ENCODE measurements at regions not wholly inside any gene's neighbourhood (a gene's known extent, or its start where the extent isn't known, plus 50 kb on each side); places are given as distances from the start of the nearest gene placed in this dataset.
"Not testable (repeated sequence)": the region's sequence is repeated elsewhere in the genome, so short reads cannot be mapped to it uniquely, and the experiment has no call there.

- no peak for DNase-seq
- ChIA-PET CTCF (ENCODE audit: partially characterized antibody) (no interaction called here), POLR2A (ENCODE audit: partially characterized antibody) (no interaction called here)
- no peak overlapping the region for H3K4me3 ChIP-seq (ENCODE audit: low read length in 2 of 2)
- H3K36me3 Mint-ChIP-seq: no peaks in the 10 kb centered on the region
- no peak overlapping the region for H3K4me3 Mint-ChIP-seq
- H3K4me1 ChIP-seq (ENCODE audit: insufficient read depth, low read length): no peaks in the 10 kb centered on the region
- H3K36me3 ChIP-seq (ENCODE audit: insufficient read depth, low read length): no peaks in the 10 kb centered on the region
- H3K27me3 ChIP-seq (ENCODE audit: insufficient read depth, low read length): no peaks in the 10 kb centered on the region
- intact Hi-C loops (cut with micrococcal nuclease): no loop called here
- peaks cover 0 to 2% of the 10 kb centered on the region in 2 donors for H3K27me3 Mint-ChIP-seq
- H3K27ac ChIP-seq (ENCODE audit: low read depth, low read length): no peak overlapping the region
- peaks cover 0 to 8% (median 5%) of the 10 kb centered on the region in 8 donors for H3K9me3 Mint-ChIP-seq
- no peaks in the 10 kb centered on the region for H3K9me3 ChIP-seq (ENCODE audit: control insufficient read depth in 1 of 2, low read length in 2 of 2)
- H3K4me1 Mint-ChIP-seq: no peaks in the 10 kb centered on the region
- H3K27ac Mint-ChIP-seq: no peak overlapping the region
Measured at GRCh38 chr14:25375639-25376038, 325.7 kb upstream of the STXBP6 start.

- Mint-ChIP-seq H3K9me3 (peaks cover 0 to 25% (median 8%) of the 10 kb centered on the region in 8 donors), H3K27ac (no peak overlapping the region), H3K4me3 (no peak overlapping the region), H3K4me1 (no peaks in the 10 kb centered on the region), H3K27me3 (no peaks in the 10 kb centered on the region), H3K36me3 (no peaks in the 10 kb centered on the region)
- CTCF ChIA-PET (ENCODE audit: partially characterized antibody): no interaction called here
- Histone ChIP-seq H3K9me3 (ENCODE audit: control insufficient read depth in 1 of 2, low read length in 2 of 2) (no peaks in the 10 kb centered on the region), H3K27ac (ENCODE audit: low read depth, low read length) (no peak overlapping the region), H3K4me1 (ENCODE audit: insufficient read depth, low read length) (no peaks in the 10 kb centered on the region), H3K4me3 (ENCODE audit: low read length in 2 of 2) (no peak overlapping the region), H3K27me3 (ENCODE audit: insufficient read depth, low read length) (no peaks in the 10 kb centered on the region), H3K36me3 (ENCODE audit: insufficient read depth, low read length) (no peaks in the 10 kb centered on the region)
- POLR2A ChIA-PET (ENCODE audit: partially characterized antibody): no interaction called here
- no peak for DNase-seq
- intact Hi-C loops (cut with micrococcal nuclease): no loop called here
Measured at GRCh38 chr14:25371068-25371467, 321.1 kb upstream of the STXBP6 start.

DNA sequence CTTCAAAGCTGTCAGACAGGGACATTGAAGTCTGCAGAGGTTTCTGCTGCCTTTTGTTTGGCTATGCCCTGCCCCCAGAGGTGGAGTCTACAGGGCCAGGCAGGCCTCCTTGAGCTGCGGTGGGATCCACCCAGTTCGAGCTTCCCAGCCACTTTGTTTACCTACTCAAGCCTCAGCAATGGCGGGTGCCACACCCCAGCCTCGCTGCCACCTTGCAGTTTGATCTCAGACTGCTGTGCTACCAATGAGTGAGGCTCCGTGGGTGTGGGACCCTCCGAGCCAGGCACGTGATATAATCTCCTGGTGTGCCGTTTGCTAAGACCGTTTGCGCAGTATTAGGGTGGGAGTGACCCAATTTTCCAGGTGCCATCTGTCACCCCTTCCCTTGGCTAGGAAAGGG is 320.1 kb upstream of the STXBP6 start:
- H3K27me3 Mint-ChIP-seq; H3K4me3 Mint-ChIP-seq; H3K4me3 ChIP-seq (ENCODE audit: low read length in 2 of 2); CTCF ChIA-PET (ENCODE audit: partially characterized antibody); H3K36me3 ChIP-seq (ENCODE audit: insufficient read depth, low read length); H3K36me3 Mint-ChIP-seq; H3K4me1 ChIP-seq (ENCODE audit: insufficient read depth, low read length); H3K9me3 ChIP-seq (ENCODE audit: control insufficient read depth in 1 of 2, low read length in 2 of 2); intact Hi-C loops (cut with micrococcal nuclease); DNase-seq; H3K4me1 Mint-ChIP-seq; POLR2A ChIA-PET (ENCODE audit: partially characterized antibody); H3K27ac Mint-ChIP-seq; H3K27ac ChIP-seq (ENCODE audit: low read depth, low read length); H3K27me3 ChIP-seq (ENCODE audit: insufficient read depth, low read length): not testable (repeated sequence)
- peaks cover 0 to 25% (median 9%) of the 10 kb centered on the region in 8 donors for H3K9me3 Mint-ChIP-seq

DNA sequence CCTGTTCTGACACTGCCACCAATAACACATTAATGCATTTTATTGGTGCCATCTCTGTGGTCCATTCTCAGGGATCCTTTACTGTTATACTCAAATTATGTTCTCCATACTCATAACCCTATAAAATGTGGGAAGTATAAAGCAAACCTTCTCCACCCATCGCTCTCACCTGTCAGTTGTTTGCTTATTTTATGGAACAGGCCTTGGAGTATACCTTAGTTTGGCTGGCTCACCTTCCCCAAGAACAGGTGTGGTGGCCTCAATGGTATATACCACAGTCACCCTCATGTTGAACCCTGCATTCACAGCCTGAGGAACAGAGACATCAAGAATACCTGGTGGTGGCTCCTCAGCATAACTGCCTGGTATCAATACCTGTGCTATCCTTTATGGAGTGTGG is 308.4 kb upstream of the STXBP6 start:
- Histone ChIP-seq H3K9me3 (ENCODE audit: control insufficient read depth in 1 of 2, low read length in 2 of 2) (no peaks in the 10 kb centered on the region), H3K4me3 (ENCODE audit: low read length in 2 of 2) (no peak overlapping the region), H3K27ac (ENCODE audit: low read depth, low read length) (no peak overlapping the region), H3K27me3 (ENCODE audit: insufficient read depth, low read length) (no peaks in the 10 kb centered on the region), H3K4me1 (ENCODE audit: insufficient read depth, low read length) (no peaks in the 10 kb centered on the region), H3K36me3 (ENCODE audit: insufficient read depth, low read length) (no peaks in the 10 kb centered on the region)
- H3K36me3 Mint-ChIP-seq: no peaks in the 10 kb centered on the region
- no peaks in the 10 kb centered on the region for H3K4me1 Mint-ChIP-seq
- no peak for DNase-seq
- H3K27ac Mint-ChIP-seq: no peak overlapping the region
- ChIA-PET CTCF (ENCODE audit: partially characterized antibody) (no interaction called here), POLR2A (ENCODE audit: partially characterized antibody) (no interaction called here)
- no peak overlapping the region for H3K4me3 Mint-ChIP-seq
- peaks cover 0 to 10% (median 4%) of the 10 kb centered on the region in 8 donors for H3K9me3 Mint-ChIP-seq
- no peaks in the 10 kb centered on the region for H3K27me3 Mint-ChIP-seq
- intact Hi-C loops (cut with micrococcal nuclease): no loop called here

DNA sequence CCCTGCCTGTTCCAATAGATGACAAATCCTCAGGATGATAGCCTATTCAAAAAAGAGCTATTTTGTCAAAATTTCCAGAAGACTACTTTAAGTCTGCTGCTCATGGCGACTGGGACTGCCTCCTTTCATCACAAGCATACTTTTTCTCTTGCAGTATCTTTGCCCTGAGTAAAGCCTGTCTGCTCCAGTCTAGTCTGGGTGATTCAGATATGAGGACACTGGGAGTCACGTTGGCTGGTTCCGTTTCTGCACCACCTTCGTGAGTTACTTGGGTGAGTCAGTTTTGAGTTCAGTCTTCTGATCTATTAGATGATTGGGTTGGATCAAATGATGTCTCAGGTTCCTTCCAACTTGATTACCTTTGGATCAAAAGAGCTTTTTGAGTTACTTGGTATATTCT is 301.3 kb upstream of the STXBP6 start:
- Histone ChIP-seq H3K27ac (ENCODE audit: low read depth, low read length) (no peak overlapping the region), H3K4me1 (ENCODE audit: insufficient read depth, low read length) (no peaks in the 10 kb centered on the region), H3K36me3 (ENCODE audit: insufficient read depth, low read length) (no peaks in the 10 kb centered on the region), H3K27me3 (ENCODE audit: insufficient read depth, low read length) (no peaks in the 10 kb centered on the region), H3K4me3 (ENCODE audit: low read length in 2 of 2) (no peak overlapping the region), H3K9me3 (ENCODE audit: control insufficient read depth in 1 of 2, low read length in 2 of 2) (no peaks in the 10 kb centered on the region)
- Mint-ChIP-seq H3K4me3 (no peak overlapping the region), H3K27ac (no peak overlapping the region), H3K9me3 (peaks cover 0 to 10% (median under 1%) of the 10 kb centered on the region in 8 donors), H3K27me3 (no peaks in the 10 kb centered on the region), H3K4me1 (no peaks in the 10 kb centered on the region), H3K36me3 (no peaks in the 10 kb centered on the region)
- DNase-seq: no peak
- intact Hi-C loops (cut with micrococcal nuclease): no loop called here
- POLR2A ChIA-PET (ENCODE audit: partially characterized antibody): no interaction called here
- CTCF ChIA-PET (ENCODE audit: partially characterized antibody): no interaction called here

DNA sequence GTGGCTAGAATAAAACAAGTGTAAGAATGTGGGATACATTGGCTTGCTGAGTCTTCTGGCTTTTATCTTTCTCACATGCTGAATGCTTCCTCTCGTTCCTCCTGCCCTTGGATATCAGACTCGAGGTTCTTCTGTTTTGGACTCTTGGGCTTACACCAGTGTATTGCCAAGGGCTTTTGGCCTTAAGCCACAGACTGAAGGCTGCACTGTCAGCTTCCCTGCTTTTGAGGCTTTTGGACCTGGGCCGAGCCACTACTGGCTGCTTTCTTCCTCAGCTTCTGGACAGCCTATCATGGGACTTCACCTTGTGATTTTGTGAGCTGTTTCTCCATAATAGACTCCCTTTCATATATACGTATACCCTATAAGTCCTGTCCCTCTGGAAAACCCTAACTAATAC is 300.9 kb upstream of the STXBP6 start:
- DNase-seq: no peak
- Histone ChIP-seq H3K27ac (ENCODE audit: low read depth, low read length) (no peak overlapping the region), H3K27me3 (ENCODE audit: insufficient read depth, low read length) (no peaks in the 10 kb centered on the region), H3K4me1 (ENCODE audit: insufficient read depth, low read length) (no peaks in the 10 kb centered on the region), H3K36me3 (ENCODE audit: insufficient read depth, low read length) (no peaks in the 10 kb centered on the region), H3K4me3 (ENCODE audit: low read length in 2 of 2) (no peak overlapping the region), H3K9me3 (ENCODE audit: control insufficient read depth in 1 of 2, low read length in 2 of 2) (no peaks in the 10 kb centered on the region)
- Mint-ChIP-seq H3K4me3 (no peak overlapping the region), H3K27me3 (no peaks in the 10 kb centered on the region), H3K36me3 (no peaks in the 10 kb centered on the region), H3K27ac (no peak overlapping the region), H3K4me1 (no peaks in the 10 kb centered on the region), H3K9me3 (peaks cover 0 to 10% (median 2%) of the 10 kb centered on the region in 8 donors)
- POLR2A ChIA-PET (ENCODE audit: partially characterized antibody): no interaction called here
- CTCF ChIA-PET (ENCODE audit: partially characterized antibody): no interaction called here
- intact Hi-C loops (cut with micrococcal nuclease): no loop called here

GRCh38 chr14:25350021-25350420 is 300.1 kb upstream of the STXBP6 start:
- Mint-ChIP-seq H3K4me1 (no peaks in the 10 kb centered on the region), H3K36me3 (no peaks in the 10 kb centered on the region), H3K27me3 (no peaks in the 10 kb centered on the region), H3K27ac (no peak overlapping the region), H3K9me3 (peaks cover 0 to 12% (median 4%) of the 10 kb centered on the region in 8 donors), H3K4me3 (no peak overlapping the region)
- H3K27me3 ChIP-seq (ENCODE audit: insufficient read depth, low read length): no peaks in the 10 kb centered on the region
- POLR2A ChIA-PET (ENCODE audit: partially characterized antibody): no interaction called here
- H3K9me3 ChIP-seq (ENCODE audit: control insufficient read depth in 1 of 2, low read length in 2 of 2): no peaks in the 10 kb centered on the region
- no peak overlapping the region for H3K27ac ChIP-seq (ENCODE audit: low read depth, low read length)
- intact Hi-C loops (cut with micrococcal nuclease): no loop called here
- DNase-seq: no peak
- H3K4me1 ChIP-seq (ENCODE audit: insufficient read depth, low read length): no peaks in the 10 kb centered on the region
- no peaks in the 10 kb centered on the region for H3K36me3 ChIP-seq (ENCODE audit: insufficient read depth, low read length)
- CTCF ChIA-PET (ENCODE audit: partially characterized antibody): no interaction called here
- no peak overlapping the region for H3K4me3 ChIP-seq (ENCODE audit: low read length in 2 of 2)

DNA sequence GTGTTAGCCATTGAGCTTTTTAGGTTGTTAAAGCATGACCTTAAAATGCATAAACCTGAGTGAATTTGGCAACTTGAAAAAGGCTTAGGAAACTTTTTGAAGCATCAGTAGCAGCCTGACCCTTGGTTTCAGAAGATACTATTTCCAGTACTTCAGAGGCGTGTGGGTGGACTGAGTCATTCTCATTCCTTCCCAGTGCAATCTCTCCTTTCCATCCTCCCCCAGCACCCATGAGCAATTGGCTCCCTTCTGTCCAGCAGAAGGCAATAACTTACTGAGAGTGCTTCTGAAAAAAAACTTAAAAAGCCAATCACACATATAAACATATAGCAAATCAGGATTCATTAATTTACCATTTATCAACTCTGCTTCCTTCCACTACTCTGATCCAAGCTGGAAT is 299.3 kb upstream of the STXBP6 start:
- Mint-ChIP-seq H3K9me3 (peaks cover 0 to 14% (median 9%) of the 10 kb centered on the region in 8 donors), H3K27ac (no peak overlapping the region), H3K27me3 (no peaks in the 10 kb centered on the region), H3K4me1 (no peaks in the 10 kb centered on the region), H3K4me3 (no peak overlapping the region), H3K36me3 (no peaks in the 10 kb centered on the region)
- H3K4me1 ChIP-seq (ENCODE audit: insufficient read depth, low read length): no peaks in the 10 kb centered on the region
- no peaks in the 10 kb centered on the region for H3K27me3 ChIP-seq (ENCODE audit: insufficient read depth, low read length)
- CTCF ChIA-PET (ENCODE audit: partially characterized antibody): no interaction called here
- H3K36me3 ChIP-seq (ENCODE audit: insufficient read depth, low read length): no peaks in the 10 kb centered on the region
- DNase-seq: no peak
- intact Hi-C loops (cut with micrococcal nuclease): no loop called here
- no peak overlapping the region for H3K4me3 ChIP-seq (ENCODE audit: low read length in 2 of 2)
- H3K9me3 ChIP-seq (ENCODE audit: control insufficient read depth in 1 of 2, low read length in 2 of 2): no peaks in the 10 kb centered on the region
- POLR2A ChIA-PET (ENCODE audit: partially characterized antibody): no interaction called here
- no peak overlapping the region for H3K27ac ChIP-seq (ENCODE audit: low read depth, low read length)

Measured in CD4-positive, alpha-beta memory T cell (primary cell).